ENCODE measurements at regions not wholly inside any gene's neighbourhood (a gene's known extent, or its start where the extent isn't known, plus 50 kb on each side); places are given as distances from the start of the nearest gene placed in this dataset.

GRCh38 chr11:121770939-121771595 lies 318.3 kb upstream of the SORL1-AS1 start:
- no peaks in the 10 kb centered on the region for H3K36me3 ChIP-seq (ENCODE audit: insufficient read depth, low read length)
- no peaks in the 10 kb centered on the region for H3K4me1 ChIP-seq (ENCODE audit: insufficient read depth, low read length)
- H3K27me3 ChIP-seq (ENCODE audit: insufficient read depth, low read length): no peaks in the 10 kb centered on the region
- no peak for DNase-seq (ENCODE audit: insufficient read length, low spot score, missing footprints)
- TF ChIP-seq CTCF (IDR thresholded peaks at IDR 0.05; ENCODE audit: extremely low read depth, low read depth, low read length): no peak
- no peak overlapping the region for H2AFZ ChIP-seq (ENCODE audit: low read length)
- no peak overlapping the region for H3K4me3 ChIP-seq (ENCODE audit: insufficient read depth, low read length)
- H3K27ac ChIP-seq (ENCODE audit: low read depth, low read length): no peak overlapping the region
- H3K9me3 ChIP-seq (ENCODE audit: low read depth, low read length): no peaks in the 10 kb centered on the region
- H3K79me2 ChIP-seq (ENCODE audit: insufficient read depth, low read length): no peaks in the 10 kb centered on the region
- no peaks in the 10 kb centered on the region for H4K20me1 ChIP-seq (ENCODE audit: insufficient read depth, low read length)
- H3K4me2 ChIP-seq (ENCODE audit: insufficient read depth, low read length): no peak overlapping the region

DNA sequence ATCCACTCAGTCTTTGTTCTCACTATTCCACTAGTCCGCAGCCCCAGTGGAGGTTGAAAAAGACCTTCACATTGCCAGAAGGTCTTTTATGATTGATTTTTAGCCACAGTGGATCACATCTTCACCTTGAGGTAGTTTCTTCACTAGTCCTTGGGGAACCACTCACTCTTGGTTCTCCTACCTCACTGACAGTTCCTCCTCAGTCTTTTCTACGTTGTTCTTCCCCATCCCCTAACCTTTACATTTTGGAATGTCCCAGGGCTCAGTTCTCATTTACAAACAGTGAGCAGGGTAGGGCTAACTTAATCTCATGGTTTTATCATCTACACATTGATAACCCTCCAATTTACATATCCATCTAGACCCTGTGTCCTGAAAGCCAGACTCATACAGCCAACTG lies 316.4 kb upstream of the SORL1-AS1 start:
- no peaks in the 10 kb centered on the region for H3K36me3 ChIP-seq (ENCODE audit: insufficient read depth, low read length)
- DNase-seq (ENCODE audit: insufficient read length, low spot score, missing footprints): no peak
- peaks cover 3% of the 10 kb centered on the region for H3K27me3 ChIP-seq (ENCODE audit: insufficient read depth, low read length)
- no peaks in the 10 kb centered on the region for H4K20me1 ChIP-seq (ENCODE audit: insufficient read depth, low read length)
- no peak for TF ChIP-seq CTCF (IDR thresholded peaks at IDR 0.05; ENCODE audit: extremely low read depth, low read depth, low read length)
- H3K4me1 ChIP-seq (ENCODE audit: insufficient read depth, low read length): no peaks in the 10 kb centered on the region
- no peaks in the 10 kb centered on the region for H3K9me3 ChIP-seq (ENCODE audit: low read depth, low read length)
- H2AFZ ChIP-seq (ENCODE audit: low read length): no peak overlapping the region
- H3K4me3 ChIP-seq (ENCODE audit: insufficient read depth, low read length): no peak overlapping the region
- no peak overlapping the region for H3K4me2 ChIP-seq (ENCODE audit: insufficient read depth, low read length)
- H3K27ac ChIP-seq (ENCODE audit: low read depth, low read length): no peak overlapping the region
- H3K79me2 ChIP-seq (ENCODE audit: insufficient read depth, low read length): no peaks in the 10 kb centered on the region

DNA sequence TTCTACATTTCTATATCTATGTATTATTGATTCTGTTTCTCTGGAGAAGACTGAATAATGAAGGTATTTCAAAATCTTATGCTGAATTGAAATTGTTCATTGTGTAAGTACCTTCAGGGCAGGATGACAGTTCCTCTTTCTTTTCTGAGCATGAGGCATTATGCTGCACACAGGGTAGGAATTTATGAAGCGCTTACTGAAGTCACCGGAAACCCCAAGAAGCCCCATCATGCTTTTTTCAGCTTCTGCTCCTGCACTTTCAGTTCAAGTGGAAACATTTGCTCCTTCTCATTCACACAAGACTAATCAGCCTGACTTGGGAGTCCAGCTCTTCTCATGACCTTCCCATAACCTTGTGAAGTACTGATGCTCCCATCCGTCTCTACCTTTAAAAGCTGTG lies 314.7 kb upstream of the SORL1-AS1 start:
- DNase-seq (ENCODE audit: insufficient read length, low spot score, missing footprints): no peak
- TF ChIP-seq CTCF (IDR thresholded peaks at IDR 0.05; ENCODE audit: extremely low read depth, low read depth, low read length): no peak

GRCh38 chr11:121766991-121767390 lies 314.2 kb upstream of the SORL1-AS1 start:
- Histone ChIP-seq H3K27ac (ENCODE audit: low read depth, low read length) (no peak overlapping the region), H4K20me1 (ENCODE audit: insufficient read depth, low read length) (no peaks in the 10 kb centered on the region), H3K36me3 (ENCODE audit: insufficient read depth, low read length) (no peaks in the 10 kb centered on the region), H2AFZ (ENCODE audit: low read length) (no peak overlapping the region), H3K4me1 (ENCODE audit: insufficient read depth, low read length) (no peaks in the 10 kb centered on the region), H3K4me3 (ENCODE audit: insufficient read depth, low read length) (no peak overlapping the region), H3K79me2 (ENCODE audit: insufficient read depth, low read length) (no peaks in the 10 kb centered on the region), H3K4me2 (ENCODE audit: insufficient read depth, low read length) (no peak overlapping the region), H3K27me3 (ENCODE audit: insufficient read depth, low read length) (peaks cover 3% of the 10 kb centered on the region), H3K9me3 (ENCODE audit: low read depth, low read length) (no peaks in the 10 kb centered on the region)
- no peak for TF ChIP-seq CTCF (IDR thresholded peaks at IDR 0.05; ENCODE audit: extremely low read depth, low read depth, low read length)
- DNase-seq (ENCODE audit: insufficient read length, low spot score, missing footprints): no peak

More for the DNA sequence above, 314.7 kb upstream of the SORL1-AS1 start:
- H3K27ac ChIP-seq (ENCODE audit: low read depth, low read length): no peak overlapping the region
- peaks cover 3% of the 10 kb centered on the region for H3K27me3 ChIP-seq (ENCODE audit: insufficient read depth, low read length)
- H3K36me3 ChIP-seq (ENCODE audit: insufficient read depth, low read length): no peaks in the 10 kb centered on the region
- no peak overlapping the region for H3K4me3 ChIP-seq (ENCODE audit: insufficient read depth, low read length)
- H2AFZ ChIP-seq (ENCODE audit: low read length): no peak overlapping the region
- no peaks in the 10 kb centered on the region for H3K9me3 ChIP-seq (ENCODE audit: low read depth, low read length)
- no peaks in the 10 kb centered on the region for H3K79me2 ChIP-seq (ENCODE audit: insufficient read depth, low read length)
- H3K4me1 ChIP-seq (ENCODE audit: insufficient read depth, low read length): no peaks in the 10 kb centered on the region
- no peak overlapping the region for H3K4me2 ChIP-seq (ENCODE audit: insufficient read depth, low read length)
- no peaks in the 10 kb centered on the region for H4K20me1 ChIP-seq (ENCODE audit: insufficient read depth, low read length)
